IMR-90 (cell line): ENCODE measurements at regions not wholly inside any gene's neighbourhood (a gene's known extent, or its start where the extent isn't known, plus 50 kb on each side); places are given as distances from the start of the nearest gene placed in this dataset.

Source experiments
- CEBPB ChIP-seq: IDR thresholded peaks from 2 replicates; pipeline ENCODE4 v1.6.1; 2012; ENCODE audit warnings: low read depth, low read length, improper control_type of control experiment
- POLR2A ChIP-seq: IDR thresholded peaks from 2 replicates; pipeline ENCODE4 v1.6.1; 2012; ENCODE audit warnings: mild to moderate bottlenecking, low read depth, low read length
- TF ChIP-seq, protein P1 (sequence below): conservative IDR thresholded peaks from 2 replicates; pipeline ENCODE4 v1.5.1; 2012; ENCODE audit warnings: mild to moderate bottlenecking, low read depth, low read length, improper control_type of control experiment

DNA sequence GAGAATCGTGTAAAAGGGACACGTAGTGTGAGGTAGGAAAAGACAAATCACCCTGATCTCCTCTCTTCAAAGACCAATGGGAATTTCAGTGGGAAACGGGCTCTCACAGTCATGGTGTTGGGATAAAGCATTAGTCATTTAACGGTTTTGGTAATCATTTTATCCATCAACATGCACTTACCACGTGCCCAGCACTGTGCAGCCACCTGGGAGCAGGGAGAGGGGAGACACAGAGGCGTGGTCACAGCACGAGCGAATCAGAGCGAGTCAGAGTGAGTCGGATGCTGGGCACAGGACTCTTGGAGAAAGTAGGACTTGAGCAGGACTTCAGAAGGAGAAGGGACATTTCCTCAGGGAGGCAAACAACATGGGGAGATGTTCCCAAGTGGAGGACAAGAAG is 130.8 kb downstream of the MINAR1 start:
- TF ChIP-seq, protein P1, sequence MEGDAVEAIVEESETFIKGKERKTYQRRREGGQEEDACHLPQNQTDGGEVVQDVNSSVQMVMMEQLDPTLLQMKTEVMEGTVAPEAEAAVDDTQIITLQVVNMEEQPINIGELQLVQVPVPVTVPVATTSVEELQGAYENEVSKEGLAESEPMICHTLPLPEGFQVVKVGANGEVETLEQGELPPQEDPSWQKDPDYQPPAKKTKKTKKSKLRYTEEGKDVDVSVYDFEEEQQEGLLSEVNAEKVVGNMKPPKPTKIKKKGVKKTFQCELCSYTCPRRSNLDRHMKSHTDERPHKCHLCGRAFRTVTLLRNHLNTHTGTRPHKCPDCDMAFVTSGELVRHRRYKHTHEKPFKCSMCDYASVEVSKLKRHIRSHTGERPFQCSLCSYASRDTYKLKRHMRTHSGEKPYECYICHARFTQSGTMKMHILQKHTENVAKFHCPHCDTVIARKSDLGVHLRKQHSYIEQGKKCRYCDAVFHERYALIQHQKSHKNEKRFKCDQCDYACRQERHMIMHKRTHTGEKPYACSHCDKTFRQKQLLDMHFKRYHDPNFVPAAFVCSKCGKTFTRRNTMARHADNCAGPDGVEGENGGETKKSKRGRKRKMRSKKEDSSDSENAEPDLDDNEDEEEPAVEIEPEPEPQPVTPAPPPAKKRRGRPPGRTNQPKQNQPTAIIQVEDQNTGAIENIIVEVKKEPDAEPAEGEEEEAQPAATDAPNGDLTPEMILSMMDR: no peak
- no peak for TF ChIP-seq CEBPB
- TF ChIP-seq POLR2A: no peak
